ENCODE measurements at regions not wholly inside any gene's neighbourhood (a gene's known extent, or its start where the extent isn't known, plus 50 kb on each side); places are given as distances from the start of the nearest gene placed in this dataset.

GRCh38 chrX:40164751-40165150 is 67.0 kb upstream of the BCOR start:
- no peak overlapping the region for H3K27ac Mint-ChIP-seq
- ChIA-PET CTCF (interaction anchor here (1.1 kb wide), 1 partner anchor 115 kb away, joined by 3 read pairs; no protein-coding TSS in a partner anchor), POLR2A (interaction anchor here (1.7 to 16.9 kb wide), 3 partner anchors 12 to 309 kb away, joined by 6 to 387 read pairs (median 6); partner anchors contain the start of gene BCOR)
- H3K4me1 Mint-ChIP-seq, result peaks cover 26% of the 10 kb centered on the region
- no peaks in the 10 kb centered on the region for H3K27me3 Mint-ChIP-seq
- H3K9me3 Mint-ChIP-seq, result no peaks in the 10 kb centered on the region
- no peak for DNase-seq
- no peak overlapping the region for H3K4me3 Mint-ChIP-seq
- no peaks in the 10 kb centered on the region for H3K36me3 Mint-ChIP-seq (ENCODE audit: low read depth)

GRCh38 chrX:40158036-40158706 is 60.4 kb upstream of the BCOR start:
- no peaks in the 10 kb centered on the region for H3K9me3 Mint-ChIP-seq
- H3K27ac Mint-ChIP-seq, result peak overlapping the region; percentile 52
- peaks cover 20% of the 10 kb centered on the region for H3K4me1 Mint-ChIP-seq
- CTCF ChIA-PET, result no interaction called here
- no peaks in the 10 kb centered on the region for H3K36me3 Mint-ChIP-seq (ENCODE audit: low read depth)
- H3K4me3 Mint-ChIP-seq, result peak overlapping the region; percentile 73
- POLR2A ChIA-PET, result interaction anchor here (3.1 kb wide), 1 partner anchor 60 kb away, joined by 20 read pairs; the partner anchor contains the start of gene BCOR
- DNase-seq, result peak; percentile 46
- H3K27me3 Mint-ChIP-seq, result no peaks in the 10 kb centered on the region

- Mint-ChIP-seq H3K27me3 (no peaks in the 10 kb centered on the region), H3K4me1 (peaks cover 20% of the 10 kb centered on the region), H3K36me3 (ENCODE audit: low read depth) (no peaks in the 10 kb centered on the region), H3K9me3 (no peaks in the 10 kb centered on the region), H3K4me3 (peak overlapping the region; percentile 43), H3K27ac (no peak overlapping the region)
- DNase-seq, result no peak
- ChIA-PET CTCF (no interaction called here), POLR2A (interaction anchor here (0.8 to 3.1 kb wide), 4 partner anchors 13 to 59 kb away, joined by 3 to 20 read pairs (median 4); partner anchors contain the start of gene BCOR)
Observed at GRCh38 chrX:40157228-40158035, 59.7 kb upstream of the BCOR start.

- H3K9me3 Mint-ChIP-seq, result no peaks in the 10 kb centered on the region
- no peak overlapping the region for H3K27ac Mint-ChIP-seq
- H3K27me3 Mint-ChIP-seq, result no peaks in the 10 kb centered on the region
- no peak for DNase-seq
- ChIA-PET POLR2A (interaction anchor here (0.8 to 3.1 kb wide), 4 partner anchors 14 to 59 kb away, joined by 3 to 20 read pairs (median 4); partner anchors contain the start of gene BCOR), CTCF (no interaction called here)
- no peaks in the 10 kb centered on the region for H3K36me3 Mint-ChIP-seq (ENCODE audit: low read depth)
- H3K4me3 Mint-ChIP-seq, result peak overlapping the region; percentile 43
- H3K4me1 Mint-ChIP-seq, result peaks cover 20% of the 10 kb centered on the region
Observed at GRCh38 chrX:40156470-40157227, 58.9 kb upstream of the BCOR start.

- ChIA-PET POLR2A (interaction anchor here (3.1 kb wide), 1 partner anchor 58 kb away, joined by 20 read pairs; the partner anchor contains the start of gene BCOR), CTCF (no interaction called here)
- Mint-ChIP-seq H3K36me3 (ENCODE audit: low read depth) (no peaks in the 10 kb centered on the region), H3K27me3 (no peaks in the 10 kb centered on the region), H3K4me3 (peak overlapping the region; percentile 78), H3K9me3 (no peaks in the 10 kb centered on the region), H3K27ac (no peak overlapping the region), H3K4me1 (peaks cover 20% of the 10 kb centered on the region)
- DNase-seq, result no peak
Observed at GRCh38 chrX:40155589-40156469, 58.1 kb upstream of the BCOR start.

- no peaks in the 10 kb centered on the region for H3K27me3 Mint-ChIP-seq
- peaks cover 20% of the 10 kb centered on the region for H3K4me1 Mint-ChIP-seq
- H3K4me3 Mint-ChIP-seq, result peak overlapping the region; percentile 78
- DNase-seq, result no peak
- CTCF ChIA-PET, result interaction anchor here (1.1 to 1.5 kb wide), 3 partner anchors 14 to 424 kb away, joined by 3 to 6 read pairs (median 3); no protein-coding TSS in a partner anchor
- peak overlapping the region; percentile 26 for H3K27ac Mint-ChIP-seq
- no peaks in the 10 kb centered on the region for H3K36me3 Mint-ChIP-seq (ENCODE audit: low read depth)
- POLR2A ChIA-PET, result interaction anchor here (3.1 kb wide), 1 partner anchor 57 kb away, joined by 20 read pairs; the partner anchor contains the start of gene BCOR
- no peaks in the 10 kb centered on the region for H3K9me3 Mint-ChIP-seq
Observed at GRCh38 chrX:40154853-40155588, 57.3 kb upstream of the BCOR start.

- H3K27me3 Mint-ChIP-seq, result no peaks in the 10 kb centered on the region
Observed at GRCh38 chrX:40154250-40154852, 56.6 kb upstream of the BCOR start.

GRCh38 chrX:40153345-40154249 is 55.8 kb upstream of the BCOR start:
- H3K4me1 Mint-ChIP-seq, result peaks cover 21% of the 10 kb centered on the region
- H3K9me3 Mint-ChIP-seq, result no peaks in the 10 kb centered on the region
- no peaks in the 10 kb centered on the region for H3K36me3 Mint-ChIP-seq (ENCODE audit: low read depth)
- CTCF ChIA-PET, result interaction anchor here (1.0 to 1.5 kb wide), 3 partner anchors 15 to 339 kb away, joined by 3 to 6 read pairs (median 5); partner anchors contain the start of gene BCOR
- peak; percentile 61 for DNase-seq
- H3K27ac Mint-ChIP-seq, result peak overlapping the region; percentile 40
- H3K4me3 Mint-ChIP-seq, result peak overlapping the region; percentile 75
- H3K27me3 Mint-ChIP-seq, result no peaks in the 10 kb centered on the region
- POLR2A ChIA-PET, result interaction anchor here (1.0 to 3.8 kb wide), 12 partner anchors 10 to 299 kb away, joined by 3 to 37 read pairs (median 5); partner anchors contain the start of gene BCOR

More at GRCh38 chrX:40154250-40154852, 56.6 kb upstream of the BCOR start:
- no peaks in the 10 kb centered on the region for H3K9me3 Mint-ChIP-seq
- H3K27ac Mint-ChIP-seq, result no peak overlapping the region
- POLR2A ChIA-PET, result interaction anchor here (1.4 to 3.8 kb wide), 6 partner anchors 14 to 57 kb away, joined by 3 to 37 read pairs (median 8); partner anchors contain the start of gene BCOR
- peaks cover 18% of the 10 kb centered on the region for H3K4me1 Mint-ChIP-seq
- H3K4me3 Mint-ChIP-seq, result peak overlapping the region; percentile 75
- CTCF ChIA-PET, result interaction anchor here (1.0 to 1.5 kb wide), 4 partner anchors 14 to 423 kb away, joined by 3 to 6 read pairs (median 4); partner anchors contain the start of gene BCOR
- DNase-seq, result no peak
- no peaks in the 10 kb centered on the region for H3K36me3 Mint-ChIP-seq (ENCODE audit: low read depth)

- H3K9me3 Mint-ChIP-seq, result no peaks in the 10 kb centered on the region
- H3K27me3 Mint-ChIP-seq, result no peaks in the 10 kb centered on the region
- peaks cover 21% of the 10 kb centered on the region for H3K4me1 Mint-ChIP-seq
- no peak overlapping the region for H3K27ac Mint-ChIP-seq
- H3K36me3 Mint-ChIP-seq (ENCODE audit: low read depth), result no peaks in the 10 kb centered on the region
- peak overlapping the region; percentile 66 for H3K4me3 Mint-ChIP-seq
- POLR2A ChIA-PET, result interaction anchor here (1.0 to 3.8 kb wide), 13 partner anchors 10 to 298 kb away, joined by 3 to 37 read pairs (median 4); partner anchors contain the start of gene BCOR
- DNase-seq, result no peak
- CTCF ChIA-PET, result no interaction called here
Observed at GRCh38 chrX:40152741-40153344, 55.1 kb upstream of the BCOR start.
